GM18870 (cell line): ENCODE measurements at regions not wholly inside any gene's neighbourhood (a gene's known extent, or its start where the extent isn't known, plus 50 kb on each side); places are given as distances from the start of the nearest gene placed in this dataset.
A peak's percentile ranks its signal among the peaks of the same experiment; 100 is the strongest.
"Not testable (repeated sequence)": the region's sequence is repeated elsewhere in the genome, so short reads cannot be mapped to it uniquely, and the experiment has no call there.

ENCODE experiments used
- ATAC-seq: cut with Tn5 transposase; IDR thresholded peaks from one replicate; pipeline ENCODE4 v1.9.1; 2021; ENCODE audit warnings: moderate library complexity; ENCODE audit not compliant: unreplicated experiment

DNA sequence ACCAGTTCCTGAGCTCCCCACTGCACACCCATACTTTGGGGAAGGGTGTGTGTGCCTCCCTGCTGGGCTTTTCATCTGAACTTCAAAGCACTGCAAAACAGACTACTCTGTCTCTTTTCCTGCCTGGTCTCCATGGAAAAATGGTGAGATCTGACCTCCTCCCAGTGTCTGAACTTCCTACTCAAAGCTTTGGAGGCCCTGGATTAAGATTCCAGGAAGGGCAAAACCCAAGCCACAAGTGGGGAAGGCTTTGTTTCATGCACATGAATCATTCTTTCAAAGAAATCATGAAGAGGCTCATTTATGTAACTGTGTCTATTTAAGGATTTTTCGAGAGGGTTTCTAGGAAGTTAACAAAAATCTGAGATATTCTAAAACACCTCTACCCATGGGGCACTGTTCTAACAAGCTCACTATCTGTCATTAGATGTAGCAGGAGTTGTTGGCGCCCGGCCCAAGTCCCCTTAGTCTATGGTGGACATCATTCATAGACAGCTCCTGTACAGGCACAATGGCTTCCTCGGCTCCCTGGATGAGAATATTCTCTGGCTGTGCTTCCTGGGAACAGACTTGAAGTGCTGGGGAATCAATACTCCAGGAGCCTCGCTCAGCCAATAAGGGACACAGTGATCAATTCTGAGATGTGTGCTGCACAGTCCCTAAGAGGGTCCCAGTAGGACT lies 224.0 kb downstream of the KTN1 start:
- ATAC-seq: no peak

DNA sequence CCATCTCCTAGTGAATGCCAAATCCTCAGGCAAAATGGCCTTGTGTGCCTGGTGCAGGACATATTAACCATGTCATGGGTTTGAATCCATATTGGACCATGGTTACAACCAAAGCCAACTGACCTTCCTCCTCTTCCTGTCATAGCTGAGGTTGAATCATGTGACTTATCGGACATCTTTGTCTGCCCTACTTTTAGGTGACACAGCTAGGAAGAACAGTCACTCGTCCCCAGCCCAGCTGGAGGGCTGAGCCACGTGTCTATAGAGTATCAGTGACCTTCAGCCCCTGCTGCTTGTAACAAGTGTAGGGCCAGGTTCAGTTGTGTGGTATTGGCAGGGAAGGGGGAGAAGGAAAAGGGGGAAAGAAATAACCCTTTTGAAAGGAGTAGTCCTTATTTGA lies 225.2 kb downstream of the KTN1 start:
- no peak for ATAC-seq

DNA sequence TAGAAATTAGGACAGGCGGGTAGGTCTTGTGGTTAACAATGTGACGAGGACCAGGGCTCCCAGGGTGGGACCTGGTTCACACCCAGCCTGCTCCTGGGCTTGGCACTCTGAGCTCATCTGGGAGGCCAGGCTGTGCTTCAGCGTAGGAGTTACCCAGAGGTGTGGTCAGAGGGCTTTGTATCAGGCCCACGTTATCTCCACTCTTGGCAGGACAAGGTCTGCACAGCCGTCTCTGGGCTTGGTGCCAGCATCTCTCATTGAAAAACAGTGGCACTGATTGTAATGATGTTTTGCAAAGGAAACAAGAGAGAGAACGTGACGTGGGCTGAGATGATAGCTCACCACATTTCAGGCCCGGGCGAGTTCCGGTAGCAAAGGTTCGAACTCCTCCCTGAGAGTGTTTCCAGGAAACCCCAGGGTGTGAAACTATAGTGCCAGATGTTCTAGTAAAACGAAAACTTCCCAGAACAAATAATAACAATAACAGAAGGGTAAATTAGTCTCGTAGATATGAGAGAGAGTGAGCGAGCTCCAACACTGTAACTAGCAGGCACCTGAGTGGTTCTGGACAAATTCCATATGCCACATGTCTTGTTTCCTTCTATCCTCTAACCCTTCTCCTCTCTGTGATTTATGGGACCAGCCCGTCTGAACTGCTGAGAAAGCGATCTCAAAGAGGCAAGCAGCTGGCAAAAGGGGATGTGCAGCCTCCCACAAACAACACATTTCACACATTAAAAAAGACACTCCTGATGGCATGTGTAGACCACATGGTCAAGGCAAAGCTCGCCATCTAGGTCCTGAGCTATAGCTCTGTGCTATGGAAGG lies 227.3 kb downstream of the KTN1 start:
- ATAC-seq: peak; percentile 62

DNA sequence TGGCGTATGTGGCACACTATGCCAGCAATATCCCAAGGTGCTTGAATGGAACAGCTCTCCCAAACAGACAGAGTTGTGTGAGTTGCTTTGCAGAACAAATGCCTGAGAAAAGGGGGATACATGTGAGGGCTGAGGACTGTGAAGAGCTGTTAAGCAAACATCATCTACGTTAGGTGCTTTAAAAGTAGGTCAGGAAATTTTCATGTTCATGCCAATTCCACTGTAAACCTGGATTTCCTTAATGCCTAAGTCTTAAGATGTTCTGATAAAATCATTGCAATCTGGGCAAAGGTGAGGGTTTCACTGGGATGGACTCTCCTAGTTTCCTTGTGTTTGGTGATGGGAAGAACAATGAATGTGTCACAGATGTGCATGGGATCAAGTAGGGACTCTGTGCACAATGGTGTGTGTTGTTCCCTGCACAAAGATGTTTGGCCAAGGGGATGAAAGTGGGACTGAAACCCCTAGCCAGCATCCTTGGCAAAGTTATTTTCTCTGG lies 227.9 kb downstream of the KTN1 start:
- ATAC-seq: no peak

DNA sequence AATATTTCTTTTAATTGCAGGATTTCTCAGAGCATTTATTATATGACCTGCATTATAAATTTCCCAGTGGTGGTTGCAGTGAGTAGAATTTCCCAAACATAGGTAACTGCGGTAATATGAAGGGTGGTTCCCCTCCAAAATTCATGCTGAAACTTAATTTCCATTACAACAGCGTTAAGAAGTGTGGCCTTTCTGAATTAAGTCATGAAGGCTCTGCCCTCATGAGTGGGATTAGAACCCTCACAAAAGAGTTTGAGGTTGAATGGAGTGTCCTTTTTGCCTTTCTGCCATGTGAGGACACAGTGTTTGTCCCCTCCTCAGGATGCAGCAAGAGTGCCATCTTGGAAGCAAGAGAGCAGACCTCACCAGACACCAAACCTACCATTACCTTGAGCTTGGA lies 233.6 kb downstream of the KTN1 start:
- no peak for ATAC-seq

DNA sequence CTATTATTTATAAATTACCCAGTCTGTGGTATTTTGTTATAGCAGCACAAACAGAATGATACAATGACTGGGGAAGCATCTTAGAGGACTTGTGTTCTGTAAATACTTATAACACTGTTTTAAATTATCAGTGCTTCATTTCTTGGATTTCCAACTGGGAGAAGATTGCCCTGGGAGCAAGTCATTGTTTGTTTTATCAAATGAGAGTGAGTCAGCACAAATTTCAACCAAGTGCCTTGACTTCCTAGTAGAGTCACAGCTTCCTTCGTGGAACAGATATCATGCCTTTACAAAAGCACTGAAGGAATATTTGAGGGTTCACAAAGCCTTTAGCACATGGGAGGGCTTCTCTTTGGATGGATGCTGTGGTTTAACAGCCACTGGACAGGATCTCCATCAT lies 234.1 kb downstream of the KTN1 start:
- ATAC-seq: no peak

DNA sequence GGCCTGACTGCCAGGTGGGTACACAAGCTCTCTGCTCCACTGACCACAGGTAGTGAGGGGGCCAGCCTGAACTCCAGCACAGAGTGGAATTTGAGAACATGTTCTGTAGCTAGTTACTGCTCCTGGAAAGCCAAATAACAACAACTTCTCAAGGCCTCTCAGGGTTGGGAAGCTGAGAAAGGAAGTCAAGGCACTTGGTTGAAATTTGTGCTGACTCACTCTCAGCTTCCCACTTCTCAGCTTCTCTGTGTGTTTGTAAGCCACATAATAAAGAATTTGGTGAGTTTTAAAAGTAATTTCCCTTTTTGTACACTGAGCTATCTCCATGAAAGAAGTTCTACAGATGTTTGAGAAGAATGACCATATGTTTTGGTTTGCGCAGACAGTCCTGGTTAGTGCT lies 234.9 kb downstream of the KTN1 start:
- ATAC-seq: no peak

DNA sequence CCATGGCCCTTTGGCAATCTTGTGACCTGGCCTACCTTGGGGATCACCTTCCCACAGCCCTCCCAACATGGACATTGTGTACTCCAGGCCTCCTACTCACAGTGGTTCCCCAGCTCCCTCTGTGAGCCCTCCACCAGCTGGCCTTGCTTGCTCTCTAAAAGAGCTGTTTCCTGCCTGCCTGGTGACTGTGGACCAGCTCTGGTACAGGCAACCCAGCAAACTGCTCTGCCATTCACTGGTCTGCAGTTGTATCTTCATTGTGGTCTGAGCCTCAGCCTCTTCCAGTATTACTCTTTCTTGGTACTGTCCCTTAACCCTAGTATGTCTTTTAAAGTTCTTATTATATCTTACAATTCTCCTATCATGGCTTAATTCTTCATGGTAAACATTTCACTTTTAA lies 236.2 kb downstream of the KTN1 start:
- no peak for ATAC-seq

DNA sequence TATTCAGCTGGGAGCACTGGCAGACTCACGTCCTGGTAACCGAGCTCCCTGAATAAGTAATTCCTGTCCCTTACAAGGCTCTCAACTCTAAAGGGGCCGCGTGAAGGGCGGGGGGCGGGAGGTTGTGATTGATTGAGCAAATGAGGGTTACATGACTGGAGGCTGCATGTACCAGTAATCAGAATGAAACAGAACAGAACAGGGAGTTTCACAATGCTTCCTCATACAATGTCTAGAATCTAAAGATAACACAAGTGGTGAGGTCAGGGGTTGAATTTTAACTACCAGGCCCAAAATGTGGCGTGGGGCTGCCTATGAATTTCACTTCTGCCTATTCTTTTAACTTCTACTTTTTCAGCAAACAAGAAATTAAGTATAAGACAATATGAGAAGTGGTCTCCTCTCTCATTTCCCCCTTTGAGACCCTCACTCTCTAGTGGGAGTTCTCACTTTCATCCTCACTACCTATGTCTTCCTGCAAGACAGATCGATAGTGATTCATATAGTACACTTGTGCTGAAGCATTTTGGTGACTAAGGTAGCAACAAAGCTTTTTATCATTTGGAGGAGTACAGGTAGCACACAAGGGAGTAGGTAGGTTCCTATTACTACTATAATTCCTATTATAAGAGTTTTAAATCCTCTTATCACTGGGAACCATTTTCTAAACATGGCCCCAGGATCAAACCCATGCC lies 239.8 kb downstream of the KTN1 start:
- ATAC-seq: peak; percentile 82

DNA sequence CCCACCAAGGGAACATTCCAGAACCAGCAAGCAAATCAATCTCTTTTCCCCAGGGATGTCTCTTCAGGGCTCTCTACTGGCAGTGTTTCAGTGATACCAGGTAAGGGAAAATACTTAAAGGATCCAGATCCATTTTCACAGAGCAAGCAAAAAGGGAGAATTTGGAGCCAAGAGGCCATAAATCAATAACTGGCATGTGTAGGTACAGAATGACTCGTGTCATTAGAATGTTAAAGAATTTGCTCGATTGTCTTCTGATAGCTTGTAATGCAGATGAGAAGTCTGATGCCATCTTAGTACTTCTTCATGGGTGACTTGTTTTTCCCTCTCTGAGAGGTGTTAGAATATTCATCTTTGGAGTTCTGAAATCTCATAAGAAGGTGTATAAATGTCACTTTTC lies 242.9 kb downstream of the KTN1 start:
- ATAC-seq: no peak

DNA sequence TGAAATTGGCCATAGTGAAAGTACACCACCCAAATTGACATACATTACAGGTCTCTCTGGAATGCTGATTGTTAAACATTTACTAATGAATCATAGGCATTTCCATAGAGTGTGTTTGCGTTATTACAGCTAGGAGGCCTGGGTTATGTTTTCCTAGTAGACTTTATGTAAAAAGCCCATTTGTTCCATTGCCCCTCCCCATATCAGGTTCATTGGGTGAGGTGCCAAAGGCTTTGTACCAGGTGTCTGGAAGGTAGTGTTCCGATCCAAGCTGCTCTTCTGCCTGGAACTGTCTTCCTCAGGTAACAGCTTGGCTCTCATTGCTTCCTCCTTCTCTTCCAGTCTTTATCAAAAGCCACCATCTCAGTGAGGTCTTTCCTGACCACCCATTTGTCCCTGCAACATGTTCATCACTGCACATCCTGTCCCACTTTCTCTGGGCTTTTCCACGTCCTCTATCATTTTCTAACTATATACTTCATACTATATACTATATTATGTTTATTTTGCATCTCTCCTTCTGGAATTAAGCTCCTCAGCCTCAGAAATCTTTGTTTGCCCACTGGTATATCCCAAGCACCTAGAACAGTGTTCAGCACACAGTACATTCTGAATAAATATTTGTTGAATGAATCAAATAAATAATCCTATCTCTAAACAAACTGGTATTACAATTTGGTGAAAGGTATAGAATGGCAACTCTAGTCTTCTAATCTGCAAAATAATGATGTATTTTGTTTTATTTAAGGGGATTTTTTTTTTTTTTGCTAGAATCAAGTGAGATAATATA lies 252.3 kb downstream of the KTN1 start:
- no peak for ATAC-seq

DNA sequence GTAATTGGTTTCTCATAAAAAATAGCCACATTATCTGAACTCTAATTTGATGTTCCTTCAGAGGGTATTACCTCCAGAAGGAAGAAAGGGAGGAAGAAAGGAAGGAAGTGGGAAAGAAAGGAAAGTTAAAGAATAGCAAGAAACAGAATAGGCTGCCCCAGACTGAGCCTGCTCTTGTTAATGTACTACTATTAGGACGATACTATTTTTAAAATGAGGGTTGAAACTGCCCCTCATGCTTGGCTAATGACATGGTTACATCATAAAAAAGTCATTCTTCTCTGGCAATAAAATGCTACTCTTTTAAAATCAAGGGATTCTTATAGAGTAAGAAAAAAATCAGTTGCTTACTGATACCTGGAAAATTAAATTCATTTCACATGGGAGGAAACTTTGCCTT lies 253.0 kb downstream of the KTN1 start:
- no peak for ATAC-seq

DNA sequence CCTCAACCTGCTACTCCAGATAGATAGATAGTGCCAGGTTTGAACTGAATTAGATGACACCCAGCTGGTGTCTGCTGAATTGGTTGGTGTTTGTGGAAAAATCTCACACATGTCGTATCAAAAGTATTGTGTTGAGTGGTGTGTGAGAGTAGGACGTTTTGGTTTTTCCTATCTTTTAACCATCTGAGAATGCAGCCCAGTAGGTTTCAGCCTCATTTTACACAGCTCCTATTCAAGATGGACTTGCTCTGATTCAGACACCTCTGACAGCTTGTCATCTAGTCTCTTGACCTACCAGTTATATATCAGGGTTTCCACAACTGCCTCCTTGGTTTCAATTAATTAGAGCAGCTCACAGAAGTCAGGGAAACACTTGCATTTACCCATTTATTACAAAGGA lies 254.4 kb downstream of the KTN1 start:
- no peak for ATAC-seq

DNA sequence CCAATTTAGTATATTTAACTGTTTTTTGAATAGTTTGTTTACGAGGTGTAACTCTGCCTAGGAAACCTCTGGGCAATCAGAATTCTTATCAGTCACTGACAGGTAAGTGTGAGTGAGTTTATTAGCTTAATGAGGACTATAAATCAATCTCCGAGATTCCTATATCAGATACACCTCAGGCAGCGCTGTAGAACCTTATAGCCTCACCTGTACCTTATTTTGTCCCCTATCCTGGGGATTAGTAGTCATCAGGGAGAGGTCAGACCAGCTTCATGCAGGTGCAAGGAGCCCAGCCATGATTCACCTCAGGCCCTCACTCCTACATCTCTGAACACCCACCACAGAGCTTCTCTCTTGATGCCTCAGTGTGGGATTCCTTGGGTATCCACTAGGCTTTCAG lies 256.0 kb downstream of the KTN1 start:
- no peak for ATAC-seq

DNA sequence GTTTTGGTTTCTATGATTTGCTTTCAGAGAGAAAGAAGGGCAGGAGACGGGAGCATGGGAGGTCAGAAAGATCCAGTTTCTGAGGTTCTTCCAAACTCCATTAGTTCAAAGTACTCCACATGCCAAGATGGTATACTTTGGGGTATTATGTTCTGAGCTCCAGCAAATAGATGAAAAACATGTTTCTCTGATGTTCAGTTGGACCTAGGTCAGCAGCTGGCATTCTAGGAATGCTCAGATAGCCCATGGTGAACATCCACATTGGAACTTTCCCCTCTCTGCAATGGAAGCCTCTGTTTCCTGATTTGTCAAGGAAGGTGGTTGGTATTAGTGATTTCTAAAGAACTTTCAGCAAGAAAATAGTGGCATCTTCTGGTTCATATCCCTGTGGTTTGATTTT lies 257.5 kb downstream of the KTN1 start:
- ATAC-seq: no peak

DNA sequence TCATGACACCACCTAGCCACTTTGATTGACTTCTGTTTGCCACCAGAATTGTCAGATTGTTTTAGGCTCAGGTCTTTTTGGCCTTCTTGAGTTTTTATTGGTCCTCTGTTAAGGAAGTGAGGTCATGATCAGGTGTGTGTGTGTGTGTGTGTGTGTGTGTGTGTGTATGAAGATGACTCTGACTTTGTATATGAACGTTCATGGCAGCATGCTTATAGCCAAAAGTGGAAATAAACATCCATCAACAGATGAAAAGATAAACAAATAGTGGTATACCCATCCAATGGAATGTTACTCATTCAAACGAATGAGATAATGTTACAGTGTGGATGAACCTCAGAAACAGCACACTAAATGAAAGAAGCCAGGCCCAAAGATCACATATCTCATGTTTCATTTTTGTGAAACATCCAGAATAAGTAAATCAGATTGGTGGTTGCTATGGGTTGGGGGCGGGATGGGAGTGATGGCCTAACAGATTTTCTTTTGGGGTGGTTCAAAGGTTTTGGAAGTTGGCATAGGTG lies 258.6 kb downstream of the KTN1 start:
- no peak for ATAC-seq

DNA sequence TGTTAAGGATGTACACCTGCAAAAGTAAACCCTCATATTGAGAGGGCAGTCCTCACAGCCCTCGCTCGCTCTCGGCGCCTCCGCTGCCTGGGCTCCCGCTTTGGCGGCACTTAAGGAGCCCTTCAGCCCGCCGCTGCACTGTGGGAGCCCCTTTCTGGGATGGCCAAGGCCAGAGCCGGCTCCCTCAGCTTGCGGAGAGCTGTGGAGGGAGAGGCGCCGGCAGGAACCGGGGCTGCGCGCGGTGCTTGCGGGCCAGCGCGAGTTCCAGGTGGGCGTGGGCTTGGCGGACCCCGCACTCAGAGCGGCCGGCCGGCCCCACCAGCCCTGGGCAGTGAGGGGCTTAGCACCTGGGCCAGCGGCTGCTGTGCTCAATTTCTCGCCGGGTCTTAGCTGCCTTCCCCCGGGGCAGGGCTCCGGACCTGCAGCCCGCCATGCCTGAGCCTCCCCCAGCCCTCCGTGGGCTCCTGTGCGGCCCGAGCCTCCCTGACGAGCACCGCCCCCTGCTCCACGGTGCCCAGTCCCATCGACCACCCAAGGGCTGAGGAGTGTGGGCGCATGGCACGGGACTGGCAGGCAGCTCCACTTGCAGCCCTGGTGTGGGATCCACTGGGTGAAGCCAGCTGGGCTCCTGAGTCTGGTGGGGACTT lies 259.4 kb downstream of the KTN1 start:
- not testable (repeated sequence) for ATAC-seq

DNA sequence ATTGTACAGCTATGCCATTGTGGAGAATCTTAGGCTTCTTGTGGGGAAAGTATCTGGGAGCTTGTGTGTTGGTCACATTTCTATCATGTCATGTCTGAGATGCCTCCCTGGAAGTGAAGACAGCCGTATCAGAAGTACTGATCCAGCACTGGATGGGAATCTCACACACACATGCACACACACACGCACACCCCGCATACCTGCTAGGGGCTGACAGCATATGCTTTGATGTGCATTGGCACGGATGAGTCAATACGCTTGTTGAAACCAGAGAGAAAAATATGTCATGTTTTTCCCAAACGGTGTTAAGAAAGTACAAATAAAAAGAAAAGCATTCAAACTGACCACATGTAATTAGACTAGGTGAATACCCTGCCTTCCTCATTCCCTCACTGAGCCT lies 260.8 kb downstream of the KTN1 start:
- no peak for ATAC-seq

DNA sequence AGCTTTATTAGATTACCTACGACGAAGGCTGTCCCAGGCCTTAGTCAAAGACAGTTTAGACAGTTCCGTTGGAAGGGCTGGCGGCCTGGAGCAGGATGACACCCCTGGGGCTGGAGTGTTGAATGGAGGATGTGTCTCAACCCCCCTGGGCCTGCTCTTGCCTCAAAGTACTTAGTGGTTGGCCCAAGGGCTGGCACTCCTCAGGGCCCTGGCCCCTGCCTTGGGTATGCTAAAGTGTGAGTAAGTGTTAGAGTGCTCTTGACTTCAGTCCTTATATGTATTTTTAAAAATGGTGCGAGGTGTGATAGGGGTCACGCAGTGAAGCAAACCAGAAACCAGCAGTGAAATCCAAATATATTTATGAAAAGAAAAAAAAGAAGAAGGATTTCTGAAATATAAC lies 261.6 kb downstream of the KTN1 start:
- no peak for ATAC-seq

DNA sequence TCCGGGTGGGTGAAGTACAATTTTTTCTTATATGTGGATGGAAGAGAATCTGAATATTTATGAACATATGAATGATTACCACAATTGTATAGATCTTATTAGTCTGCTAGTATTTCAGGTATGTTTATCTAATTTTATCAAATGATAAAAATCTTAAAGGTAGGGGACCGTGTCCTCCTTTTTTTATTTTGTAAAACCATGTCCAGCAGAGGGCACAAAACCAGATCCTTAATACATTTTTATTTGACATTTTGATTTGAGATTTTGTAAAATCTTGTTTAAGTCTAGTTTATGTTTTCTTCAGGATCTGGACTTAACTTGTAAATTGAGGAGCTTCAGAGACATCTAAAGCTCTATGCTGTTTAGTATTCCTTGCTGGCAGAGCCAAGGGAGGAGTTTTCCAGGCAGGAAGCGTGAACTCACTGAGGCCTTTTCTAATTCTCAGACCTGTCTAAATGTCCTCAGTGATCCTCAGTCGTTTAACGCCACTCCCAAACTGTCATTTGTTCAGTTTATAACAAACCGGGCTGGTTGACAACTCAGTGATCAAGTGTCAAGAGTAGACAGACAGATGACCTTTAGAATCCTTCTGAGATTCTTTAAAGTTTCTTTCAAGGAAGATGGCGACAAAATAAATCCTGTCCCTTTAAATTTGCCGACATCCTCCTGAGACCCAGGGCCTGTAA lies 263.9 kb downstream of the KTN1 start:
- ATAC-seq: no peak
